Suppressor macrophage treated with lipopolysaccharide for 4 hours (primary cell): ENCODE measurements at regions not wholly inside any gene's neighbourhood (a gene's known extent, or its start where the extent isn't known, plus 50 kb on each side); places are given as distances from the start of the nearest gene placed in this dataset.

Source experiments
- DNase-seq: peaks from one replicate; pipeline ENCODE4 v3.0.0-alpha.2; 2020

GRCh38 chr9:99556998-99557397 lies 264.7 kb upstream of the NR4A3 start:
- no peak for DNase-seq

- DNase-seq: no peak
These were observed 263.9 kb upstream of the NR4A3 start for GRCh38 chr9:99557816-99558215.

- no peak for DNase-seq
These were observed 261.9 kb upstream of the NR4A3 start for GRCh38 chr9:99559776-99560175.

- no peak for DNase-seq
These were observed 261.1 kb upstream of the NR4A3 start for GRCh38 chr9:99560561-99560960.

- DNase-seq: peak; percentile 56
These were observed 260.2 kb upstream of the NR4A3 start for GRCh38 chr9:99561509-99561917.

GRCh38 chr9:99561961-99562565 lies 259.6 kb upstream of the NR4A3 start:
- DNase-seq: no peak

- DNase-seq: no peak
These were observed 258.3 kb upstream of the NR4A3 start for GRCh38 chr9:99563364-99563763.

GRCh38 chr9:99565203-99565602 lies 256.5 kb upstream of the NR4A3 start:
- no peak for DNase-seq

GRCh38 chr9:99567436-99567835 lies 254.2 kb upstream of the NR4A3 start:
- peak; percentile 41 for DNase-seq

- no peak for DNase-seq
These were observed 251.8 kb upstream of the NR4A3 start for GRCh38 chr9:99569840-99570239.

GRCh38 chr9:99572567-99572966 lies 249.1 kb upstream of the NR4A3 start:
- no peak for DNase-seq

GRCh38 chr9:99573085-99573484 lies 248.6 kb upstream of the NR4A3 start:
- DNase-seq: no peak

GRCh38 chr9:99573886-99574285 lies 247.8 kb upstream of the NR4A3 start:
- no peak for DNase-seq

GRCh38 chr9:99576002-99576401 lies 245.7 kb upstream of the NR4A3 start:
- DNase-seq: no peak

- no peak for DNase-seq
These were observed 244.8 kb upstream of the NR4A3 start for GRCh38 chr9:99576876-99577275.

- DNase-seq: peak; percentile 70
These were observed 244.3 kb upstream of the NR4A3 start for GRCh38 chr9:99577351-99577750.

GRCh38 chr9:99578666-99579065 lies 243.0 kb upstream of the NR4A3 start:
- DNase-seq: no peak

- DNase-seq: peak; percentile 88
These were observed 241.7 kb upstream of the NR4A3 start for GRCh38 chr9:99579964-99580363.

- DNase-seq: no peak
These were observed 238.9 kb upstream of the NR4A3 start for GRCh38 chr9:99582814-99583213.

GRCh38 chr9:99588299-99588698 lies 233.4 kb upstream of the NR4A3 start:
- DNase-seq: no peak

- no peak for DNase-seq
These were observed 232.9 kb upstream of the NR4A3 start for GRCh38 chr9:99588747-99589146.

- DNase-seq: no peak
These were observed 231.3 kb upstream of the NR4A3 start for GRCh38 chr9:99590410-99590809.

- DNase-seq: peak; percentile 88
These were observed 230.8 kb upstream of the NR4A3 start for GRCh38 chr9:99590840-99591239.

GRCh38 chr9:99591770-99592169 lies 229.9 kb upstream of the NR4A3 start:
- no peak for DNase-seq

- DNase-seq: peak; percentile 52
These were observed 228.7 kb upstream of the NR4A3 start for GRCh38 chr9:99592834-99593574.
